ENCODE measurements at regions not wholly inside any gene's neighbourhood (a gene's known extent, or its start where the extent isn't known, plus 50 kb on each side); places are given as distances from the start of the nearest gene placed in this dataset.

DNA sequence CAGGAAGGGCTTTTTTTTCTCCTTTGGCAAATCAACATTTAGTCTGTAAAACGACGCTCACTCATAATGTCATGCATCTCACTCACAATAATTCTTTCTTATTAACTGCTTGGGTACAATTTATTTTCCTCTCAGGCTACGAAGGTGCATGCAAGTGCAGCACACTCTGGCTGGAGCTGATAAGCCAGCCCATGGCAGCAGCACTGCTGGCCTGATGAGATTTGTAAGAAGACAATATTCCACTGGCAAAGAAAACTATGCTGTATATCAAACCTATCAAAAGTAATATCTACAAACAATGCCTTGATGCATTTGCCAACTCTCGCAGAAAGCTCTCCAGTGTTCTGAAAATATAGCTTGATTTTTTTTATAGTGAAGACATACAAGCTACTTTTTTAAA, 170.0 kb upstream of the PHF14 start:
- no peak for DNase-seq

DNA sequence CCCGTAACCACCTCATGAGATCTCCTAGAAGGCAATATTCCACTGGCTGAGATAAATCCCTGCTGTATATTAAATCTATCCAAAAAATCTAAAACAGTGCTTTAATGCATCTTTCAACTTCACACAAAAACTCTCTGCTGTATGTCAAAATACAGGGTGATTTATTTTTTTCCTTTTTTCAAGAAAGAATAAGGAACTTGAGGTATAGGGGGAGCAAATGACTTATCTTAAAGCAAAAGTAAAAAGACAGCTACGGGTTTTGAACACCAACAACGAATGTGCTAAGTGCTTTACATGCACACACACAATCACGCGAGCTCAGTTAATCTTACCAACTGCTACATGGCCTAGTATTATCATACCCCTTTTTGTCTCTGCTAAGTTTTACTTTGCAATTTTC, 168.9 kb upstream of the PHF14 start:
- no peak for DNase-seq

DNA sequence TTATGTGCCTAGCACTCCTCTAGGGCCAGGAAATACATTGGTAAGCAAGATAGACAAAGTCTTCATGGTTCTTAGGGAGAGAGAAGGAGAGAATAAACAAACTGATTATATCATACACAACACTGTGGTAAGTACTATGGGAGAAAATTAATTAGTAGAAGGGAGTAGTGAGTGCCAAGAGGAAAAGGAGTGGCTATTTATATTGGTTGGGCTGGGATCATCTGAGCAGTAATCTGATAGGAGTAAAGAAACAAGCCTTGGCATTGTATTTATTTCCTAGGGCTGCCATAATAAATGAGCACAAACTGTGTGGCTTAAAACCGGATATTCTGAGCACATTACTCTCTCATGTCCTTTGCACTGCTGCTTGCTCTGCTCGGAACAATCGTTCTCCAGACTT, 158.1 kb upstream of the PHF14 start:
- DNase-seq = no peak

DNA sequence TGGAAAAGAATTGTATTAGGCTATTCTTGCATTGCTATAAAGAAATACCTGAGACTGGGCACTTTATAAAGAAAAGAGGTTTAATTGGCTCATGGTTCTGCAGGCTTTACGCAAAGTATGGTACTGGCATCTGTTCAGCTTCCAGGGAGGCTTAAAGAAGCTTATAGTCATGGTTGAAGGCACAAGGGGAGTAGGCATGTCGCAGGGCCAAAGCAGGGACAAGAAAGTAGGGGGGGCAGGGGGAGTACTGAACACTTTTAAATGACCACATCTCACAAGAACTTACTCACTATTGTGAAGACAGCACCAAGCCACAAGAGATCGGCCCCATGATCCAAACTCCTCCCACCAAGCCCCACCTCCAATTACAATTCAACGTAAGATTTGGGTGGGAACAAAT, 152.5 kb upstream of the PHF14 start:
- no peak for DNase-seq

DNA sequence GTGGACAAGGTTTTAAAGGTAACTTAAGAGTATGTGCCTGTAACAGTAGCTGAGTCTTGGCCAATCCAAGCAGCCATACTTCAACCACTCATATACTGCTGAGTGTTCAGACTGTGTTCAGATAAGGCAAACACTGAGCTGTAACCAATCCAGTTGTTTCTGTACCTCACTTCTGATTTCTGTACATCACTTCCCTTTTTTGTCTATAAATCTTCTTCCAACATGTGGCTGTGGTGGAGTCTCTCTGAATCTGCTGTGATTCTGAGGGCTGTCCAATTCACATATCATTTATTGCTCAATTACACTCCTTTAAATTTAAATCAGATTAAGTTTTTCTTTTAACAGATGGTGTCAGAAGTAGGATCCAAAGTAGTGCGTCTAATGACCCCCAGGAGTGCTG, 149.5 kb upstream of the PHF14 start:
- DNase-seq = no peak

DNA sequence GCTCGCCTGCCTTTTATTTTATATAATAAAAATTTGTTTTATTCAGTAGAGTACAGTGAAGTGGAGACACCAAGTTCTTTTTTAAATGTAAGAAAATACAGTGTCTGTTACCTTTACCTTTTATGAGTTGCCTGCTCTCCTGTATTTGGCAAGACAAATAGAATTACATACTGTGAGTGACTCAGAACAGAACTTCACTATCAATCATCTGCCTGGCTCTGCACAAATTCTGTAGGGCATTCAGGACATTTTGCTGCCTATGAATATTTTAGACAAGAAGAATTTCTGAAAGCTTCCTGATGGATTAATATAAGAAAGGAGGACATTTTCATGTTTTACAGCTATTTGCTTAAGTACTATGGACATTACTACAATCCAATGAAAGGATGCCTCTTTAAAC, 135.4 kb upstream of the PHF14 start:
- no peak for DNase-seq

DNA sequence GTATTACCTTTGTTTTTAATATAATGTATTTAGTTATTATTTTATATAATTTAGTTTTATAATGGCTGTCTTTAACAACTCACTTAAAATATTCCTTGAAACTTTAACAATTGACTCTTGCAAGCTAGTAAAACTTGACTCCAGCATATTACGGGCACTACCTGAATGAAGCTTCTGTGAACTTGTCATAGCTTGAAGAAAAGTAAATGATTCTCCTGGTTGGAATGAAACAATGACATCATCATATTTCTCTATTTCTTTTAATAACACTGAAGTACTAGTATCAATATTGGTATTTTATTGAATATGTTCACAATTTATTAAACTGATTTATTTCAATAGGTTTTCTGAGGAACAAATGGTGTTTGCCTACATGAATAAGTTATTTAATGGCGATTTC, 128.4 kb upstream of the PHF14 start:
- no peak for DNase-seq

DNA sequence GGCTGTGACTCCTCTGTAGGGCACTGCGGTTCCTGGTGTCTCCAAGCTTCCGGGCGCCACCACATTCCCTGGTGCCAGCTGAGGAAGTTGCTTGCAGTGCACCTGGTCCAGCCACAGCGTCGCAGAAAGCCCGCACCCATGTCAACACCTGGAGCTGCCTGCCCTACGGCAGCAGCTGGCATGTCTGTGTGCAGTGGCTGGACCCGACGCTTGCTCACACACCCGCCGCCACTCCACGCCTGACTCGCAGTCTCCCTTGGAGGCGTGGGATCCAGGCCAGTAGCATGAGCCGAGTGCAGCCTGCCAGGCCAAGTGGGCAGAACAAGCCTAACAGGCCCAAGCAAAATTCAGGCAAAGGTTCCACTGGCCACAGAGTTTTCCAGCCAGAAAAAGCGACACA, 118.1 kb upstream of the PHF14 start:
- DNase-seq = no peak

DNA sequence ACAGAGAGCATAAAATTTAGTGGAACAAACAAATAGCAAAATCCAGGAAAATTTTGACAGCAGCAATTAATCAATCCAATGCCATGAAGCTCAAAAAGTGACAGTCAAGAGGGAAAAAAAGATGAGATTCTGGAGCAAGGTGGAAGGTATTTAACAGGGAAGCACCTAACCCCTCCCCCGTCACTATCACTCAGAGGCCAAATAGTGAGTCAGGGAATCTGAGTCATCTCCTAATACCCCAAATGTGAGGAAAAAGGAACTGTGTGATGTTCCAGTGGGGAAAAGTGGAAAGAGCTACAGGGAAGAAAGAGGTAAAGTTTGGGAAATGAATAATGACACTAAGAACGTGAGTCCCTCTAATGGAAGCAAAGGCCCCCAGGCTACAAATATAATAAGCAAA, 113.2 kb upstream of the PHF14 start:
- DNase-seq = no peak

DNA sequence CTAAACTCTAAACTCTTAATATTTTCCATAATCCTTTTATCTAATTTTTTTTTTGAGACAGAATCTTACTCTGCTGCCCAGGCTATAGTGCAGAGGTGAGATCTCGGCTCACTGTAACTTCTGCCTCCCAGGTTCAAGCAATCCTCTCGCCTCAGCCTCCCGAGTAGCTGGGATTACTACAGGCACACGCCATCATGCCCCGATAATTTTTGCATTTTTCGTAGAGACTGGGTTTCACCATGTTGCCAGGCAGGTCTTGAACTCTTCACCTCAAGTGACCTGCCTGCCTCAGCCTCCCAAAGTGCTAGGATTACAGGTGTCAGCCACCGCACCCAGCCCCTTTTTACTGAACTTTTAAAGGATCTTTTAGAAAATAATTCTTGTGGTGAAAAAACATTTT, 110.2 kb upstream of the PHF14 start:
- DNase-seq = no peak

DNA sequence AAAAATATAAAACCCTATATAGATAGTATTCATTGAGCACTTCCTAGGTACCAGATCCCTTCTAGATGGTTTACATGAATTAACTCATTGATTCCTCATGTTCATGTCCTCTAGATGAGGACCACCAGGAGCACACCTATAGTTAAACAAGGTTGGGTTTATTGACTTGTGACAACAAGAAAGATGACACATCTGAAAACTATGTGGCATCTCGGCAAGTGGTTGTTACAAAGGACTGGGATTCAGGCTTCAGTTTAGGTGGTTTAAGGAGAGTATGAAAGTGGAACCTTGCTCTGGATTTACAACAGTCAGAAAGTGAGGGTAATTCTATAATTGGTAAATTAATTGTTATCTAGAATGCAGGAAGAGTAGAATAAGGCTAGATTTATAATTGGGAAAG, 99.0 kb upstream of the PHF14 start:
- DNase-seq = no peak

DNA sequence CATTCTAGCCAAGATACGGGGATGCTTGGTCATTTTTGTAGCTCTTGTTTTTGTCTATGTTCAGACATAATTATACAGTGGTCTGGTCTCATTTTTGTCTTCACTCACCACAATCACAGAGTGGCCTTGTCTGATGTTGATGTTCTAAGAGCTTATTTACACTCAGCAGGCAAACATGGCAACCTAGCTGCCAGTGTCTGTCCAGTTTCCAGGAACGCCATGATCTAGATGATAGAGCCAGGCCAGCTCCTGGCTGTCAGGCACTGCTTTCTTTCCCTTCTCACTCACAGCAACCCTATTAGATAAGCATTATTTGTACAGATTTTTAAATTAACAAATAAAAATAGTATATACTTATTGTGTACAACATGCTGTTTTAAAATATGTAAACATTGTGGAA, 98.6 kb upstream of the PHF14 start:
- DNase-seq = no peak

DNA sequence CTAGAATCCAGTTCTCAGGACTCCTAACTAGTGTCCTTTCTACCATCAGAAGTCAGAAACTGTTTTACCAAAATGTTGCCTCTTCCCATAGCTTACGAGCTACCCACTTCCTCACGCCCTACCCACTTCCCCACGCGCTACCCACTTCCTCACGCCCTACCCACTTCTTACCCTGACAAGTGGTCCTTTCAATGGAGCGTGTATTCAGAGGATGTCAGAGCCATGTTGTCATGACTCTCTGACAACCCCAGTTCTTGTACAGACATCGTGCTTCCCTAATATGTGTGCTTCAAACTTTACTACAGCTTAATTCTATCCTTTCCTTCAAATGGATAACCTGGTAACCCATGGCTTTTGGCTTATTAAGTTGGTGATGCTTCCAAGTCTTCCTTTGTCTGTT, 84.8 kb upstream of the PHF14 start:
- no peak for DNase-seq

DNA sequence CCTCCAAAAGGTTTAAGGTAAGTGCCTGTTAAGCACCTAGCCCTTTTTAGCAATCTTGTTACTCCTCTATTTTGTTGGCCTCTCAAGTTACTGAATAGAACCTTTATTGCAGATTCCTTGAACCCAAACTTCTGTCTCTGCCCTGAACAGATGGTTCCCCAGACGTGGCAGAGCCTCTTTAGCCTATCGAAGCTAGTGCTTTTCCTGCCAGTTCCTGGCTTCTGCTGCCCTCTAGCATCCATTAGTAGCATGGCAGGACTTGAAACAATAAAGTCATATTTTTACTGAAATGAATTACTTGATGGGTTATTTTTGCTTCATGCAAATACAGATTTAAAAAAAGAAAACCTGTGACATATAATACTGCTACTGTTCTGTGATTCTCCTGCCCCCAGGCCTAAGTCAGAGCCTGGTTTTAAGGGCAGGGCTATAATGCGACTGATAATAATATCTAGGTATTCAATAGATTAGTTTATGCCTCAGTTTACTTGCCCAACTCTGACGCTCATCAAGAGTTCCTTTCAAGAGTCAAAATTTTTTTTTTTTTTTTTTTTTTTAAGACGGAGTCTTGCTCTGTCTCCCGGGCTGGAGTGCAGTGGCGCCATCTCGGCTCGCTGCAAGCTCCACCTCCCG, 84.3 kb upstream of the PHF14 start:
- DNase-seq = no peak

DNA sequence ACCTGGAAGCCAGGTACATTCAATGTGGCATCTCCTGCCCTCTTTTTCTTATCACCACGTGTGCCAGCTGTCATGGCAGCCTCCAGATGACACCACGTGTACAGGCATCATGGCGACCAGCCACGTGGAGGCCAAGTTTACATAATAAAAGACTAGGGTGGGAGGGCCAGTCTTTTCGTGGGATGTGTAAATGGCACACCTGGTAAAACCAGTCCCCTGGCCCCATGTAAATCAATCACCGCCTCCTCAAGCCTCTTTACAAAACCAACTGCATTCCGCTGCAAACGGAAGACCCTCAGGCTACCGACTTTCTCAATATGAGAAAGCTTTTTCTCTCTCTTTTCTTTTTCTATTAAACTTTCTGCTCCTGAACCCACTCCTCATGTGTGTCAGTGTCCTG, 65.1 kb upstream of the PHF14 start:
- no peak for DNase-seq

DNA sequence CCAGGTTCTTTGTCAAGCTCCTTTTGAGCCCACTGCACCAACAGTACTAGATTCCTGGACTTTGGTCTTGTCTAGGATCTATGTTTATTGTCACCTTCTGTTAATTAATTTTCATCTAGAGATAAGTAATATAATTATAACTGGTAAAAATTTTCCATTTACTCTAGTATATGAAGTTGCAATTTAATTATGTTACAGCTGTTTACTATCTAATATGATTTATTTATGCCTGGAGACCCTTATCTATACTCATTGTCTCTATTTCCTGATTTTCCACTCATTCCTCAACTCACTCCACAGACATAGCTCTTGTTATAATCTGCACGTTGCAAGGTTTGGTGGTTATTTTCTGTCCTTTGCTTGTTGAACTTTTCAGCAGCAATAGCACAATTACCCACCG, 63.2 kb upstream of the PHF14 start:
- DNase-seq = no peak

DNA sequence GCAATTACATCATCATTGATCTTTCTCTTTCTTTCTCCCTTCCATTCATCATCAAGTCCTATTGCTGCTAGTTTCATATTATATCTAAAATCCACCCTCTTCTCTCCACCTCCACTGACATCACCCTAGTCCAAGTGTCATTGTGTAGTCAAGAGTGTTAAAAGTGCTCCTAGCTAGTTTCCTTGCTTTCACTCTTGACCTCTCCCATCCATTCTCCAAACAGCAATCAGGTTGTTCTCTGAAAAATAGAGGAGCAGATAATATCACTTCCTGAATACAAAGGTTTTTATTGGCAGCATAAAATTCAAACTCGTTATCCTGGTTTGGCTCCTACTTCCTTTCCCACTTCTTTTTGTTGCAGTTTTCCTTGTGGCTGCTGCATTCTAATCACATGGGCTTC, 61.6 kb upstream of the PHF14 start:
- no peak for DNase-seq

DNA sequence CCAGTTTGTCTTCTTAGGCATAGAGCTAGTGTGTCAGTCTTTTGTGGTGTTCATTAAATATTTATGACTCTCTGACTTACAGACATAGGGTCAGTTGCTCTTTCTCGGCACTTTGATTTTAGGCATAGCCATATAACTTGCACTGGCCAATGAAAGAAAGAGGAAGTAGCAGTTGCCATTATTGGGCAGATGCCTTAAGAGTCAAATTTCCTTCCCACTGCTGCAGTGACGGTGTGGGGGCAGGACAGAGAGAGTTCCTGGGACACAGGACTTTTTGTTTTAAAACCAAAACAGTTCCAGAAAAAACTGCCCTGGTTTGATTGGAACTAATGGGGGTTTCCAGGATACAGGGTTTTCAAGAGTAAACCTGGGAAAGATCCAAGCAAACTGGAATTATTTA, 60.2 kb upstream of the PHF14 start:
- DNase-seq = no peak

DNA sequence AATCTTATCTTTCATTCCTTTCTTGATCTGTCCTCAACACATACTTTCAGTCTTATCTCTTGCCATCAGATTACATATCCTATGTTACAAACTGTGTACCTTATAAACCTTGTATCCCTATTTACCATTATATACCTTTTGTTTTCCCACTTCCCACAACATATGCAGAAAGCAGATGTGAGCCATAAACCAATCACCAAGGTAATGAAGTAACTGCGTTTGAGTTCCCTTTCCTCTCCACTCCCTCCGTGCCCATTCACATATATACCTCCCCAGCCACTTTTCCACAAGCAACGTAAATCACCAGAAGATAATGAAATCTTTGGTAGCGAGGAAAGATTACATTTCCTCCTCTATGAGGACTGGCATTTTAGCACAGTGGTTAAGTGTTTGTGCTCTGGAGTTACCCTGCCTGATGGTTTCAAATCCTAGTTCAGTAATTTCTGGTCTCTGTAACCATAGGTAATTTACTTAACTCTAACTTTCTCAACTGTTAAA, 55.5 kb upstream of the PHF14 start:
- DNase-seq = no peak

DNA sequence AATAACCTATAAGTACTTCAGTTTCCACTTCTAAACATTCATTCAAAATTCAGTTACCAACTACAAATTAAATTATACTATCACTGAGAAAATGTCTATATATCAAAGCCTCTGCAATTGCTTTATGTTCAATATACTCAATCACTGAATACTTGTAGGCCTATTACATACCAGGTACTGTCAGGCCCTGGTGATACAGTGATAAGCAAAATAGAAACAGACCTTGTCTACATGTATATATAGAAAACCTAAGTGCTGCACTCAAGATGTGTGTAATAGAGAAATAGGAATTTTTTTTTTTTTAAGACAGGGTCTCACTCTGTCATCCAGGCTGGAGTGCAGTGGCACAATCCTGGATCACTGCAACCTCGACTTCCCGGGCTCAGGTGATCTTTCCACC, 53.7 kb upstream of the PHF14 start:
- no peak for DNase-seq

All from left hindlimb (tissue), 1 donor.